A549 (cell line): ENCODE measurements at regions not wholly inside any gene's neighbourhood (a gene's known extent, or its start where the extent isn't known, plus 50 kb on each side); places are given as distances from the start of the nearest gene placed in this dataset.
"Not testable (repeated sequence)": the region's sequence is repeated elsewhere in the genome, so short reads cannot be mapped to it uniquely, and the experiment has no call there.

ENCODE experiments used
- CBX8 ChIP-seq: fragments of 200-600 bp; sonication (generic); IDR thresholded peaks from 2 replicates; pipeline ENCODE4 v1.6.1; 2016
- CTCF ChIP-seq: fragments of >200 bp; sonication (Bioruptor Twin); formaldehyde crosslinking; IDR thresholded peaks from 3 replicates; pipeline ENCODE4 v1.5.1; 2016
- EP300 ChIP-seq, 2 experiments: fragments of >200 bp; sonication (Bioruptor Twin); formaldehyde crosslinking; IDR thresholded peaks; 2 replicates in 1 of 2; 3 replicates in 1 of 2; pipeline ENCODE4 v1.6.1; 2016 to 2017
- POLR2A ChIP-seq: IDR thresholded peaks from 2 replicates; pipeline ENCODE4 v1.6.1; 2012; ENCODE audit warnings: mild to moderate bottlenecking, low read length
- RCOR1 ChIP-seq: fragments of 150-350 bp; IDR thresholded peaks from 2 replicates; pipeline ENCODE4 v1.6.1; 2014; ENCODE audit warnings: antibody characterized with exemption, low read length, low read depth
- TF ChIP-seq, protein P1 (sequence below): fragments of 250-450 bp; sonication (Bioruptor Pico); IDR thresholded peaks from 2 replicates; pipeline ENCODE4 v1.5.0; 2021; ENCODE audit warnings: mild to moderate bottlenecking, moderate library complexity, borderline replicate concordance

GRCh38 chr3:11725340-11725641 lies 81.6 kb upstream of the VGLL4 start:
- TF ChIP-seq CTCF; POLR2A; RCOR1; CBX8; EP300 (IDR thresholded peaks at IDR 0.05): not testable (repeated sequence)
- TF ChIP-seq, protein P1, sequence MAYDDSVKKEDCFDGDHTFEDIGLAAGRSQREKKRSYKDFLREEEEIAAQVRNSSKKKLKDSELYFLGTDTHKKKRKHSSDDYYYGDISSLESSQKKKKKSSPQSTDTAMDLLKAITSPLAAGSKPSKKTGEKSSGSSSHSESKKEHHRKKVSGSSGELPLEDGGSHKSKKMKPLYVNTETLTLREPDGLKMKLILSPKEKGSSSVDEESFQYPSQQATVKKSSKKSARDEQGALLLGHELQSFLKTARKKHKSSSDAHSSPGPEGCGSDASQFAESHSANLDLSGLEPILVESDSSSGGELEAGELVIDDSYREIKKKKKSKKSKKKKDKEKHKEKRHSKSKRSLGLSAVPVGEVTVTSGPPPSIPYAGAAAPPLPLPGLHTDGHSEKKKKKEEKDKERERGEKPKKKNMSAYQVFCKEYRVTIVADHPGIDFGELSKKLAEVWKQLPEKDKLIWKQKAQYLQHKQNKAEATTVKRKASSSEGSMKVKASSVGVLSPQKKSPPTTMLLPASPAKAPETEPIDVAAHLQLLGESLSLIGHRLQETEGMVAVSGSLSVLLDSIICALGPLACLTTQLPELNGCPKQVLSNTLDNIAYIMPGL (CRISPR knock-in tag): not testable (repeated sequence)
